ENCODE measurements at regions not wholly inside any gene's neighbourhood (a gene's known extent, or its start where the extent isn't known, plus 50 kb on each side); places are given as distances from the start of the nearest gene placed in this dataset.

GRCh38 chr12:46111715-46112114 lies 121.3 kb upstream of the SCAF11 start:
- TF ChIP-seq, protein P1, sequence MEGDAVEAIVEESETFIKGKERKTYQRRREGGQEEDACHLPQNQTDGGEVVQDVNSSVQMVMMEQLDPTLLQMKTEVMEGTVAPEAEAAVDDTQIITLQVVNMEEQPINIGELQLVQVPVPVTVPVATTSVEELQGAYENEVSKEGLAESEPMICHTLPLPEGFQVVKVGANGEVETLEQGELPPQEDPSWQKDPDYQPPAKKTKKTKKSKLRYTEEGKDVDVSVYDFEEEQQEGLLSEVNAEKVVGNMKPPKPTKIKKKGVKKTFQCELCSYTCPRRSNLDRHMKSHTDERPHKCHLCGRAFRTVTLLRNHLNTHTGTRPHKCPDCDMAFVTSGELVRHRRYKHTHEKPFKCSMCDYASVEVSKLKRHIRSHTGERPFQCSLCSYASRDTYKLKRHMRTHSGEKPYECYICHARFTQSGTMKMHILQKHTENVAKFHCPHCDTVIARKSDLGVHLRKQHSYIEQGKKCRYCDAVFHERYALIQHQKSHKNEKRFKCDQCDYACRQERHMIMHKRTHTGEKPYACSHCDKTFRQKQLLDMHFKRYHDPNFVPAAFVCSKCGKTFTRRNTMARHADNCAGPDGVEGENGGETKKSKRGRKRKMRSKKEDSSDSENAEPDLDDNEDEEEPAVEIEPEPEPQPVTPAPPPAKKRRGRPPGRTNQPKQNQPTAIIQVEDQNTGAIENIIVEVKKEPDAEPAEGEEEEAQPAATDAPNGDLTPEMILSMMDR (IDR thresholded peaks at IDR 0.05) = no peak
- no peak for TF ChIP-seq POLR2AphosphoS5 (IDR thresholded peaks at IDR 0.05)

All from transverse colon (tissue), 4 donors.